ENCODE measurements at regions not wholly inside any gene's neighbourhood (a gene's known extent, or its start where the extent isn't known, plus 50 kb on each side); places are given as distances from the start of the nearest gene placed in this dataset.

DNA sequence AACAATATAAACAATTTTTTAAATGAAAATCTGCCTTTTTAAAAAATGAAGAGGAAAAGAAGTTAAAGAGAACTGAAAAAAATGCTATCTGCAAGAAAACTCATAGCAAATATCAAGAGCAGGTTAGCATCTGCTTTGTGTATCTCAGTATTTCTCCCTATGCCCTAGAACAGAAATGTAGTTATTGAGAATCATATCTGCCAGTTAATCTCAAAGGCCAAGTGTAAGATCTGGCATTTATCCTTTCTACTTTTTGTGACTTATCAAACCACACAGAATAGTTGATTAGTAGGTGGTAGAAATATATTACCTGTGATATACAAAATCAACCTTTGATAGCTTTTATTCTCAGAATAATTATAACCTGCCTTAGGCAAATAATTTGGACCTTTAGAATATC lies 1699.8 kb downstream of the EFNA5 start:
- TF ChIP-seq CTCF (IDR thresholded peaks at IDR 0.05; ENCODE audit: insufficient read depth, low read depth, low read length) (no peak), EZH2 (IDR thresholded peaks at IDR 0.05; ENCODE audit: insufficient read depth, low read length) (no peak)

All from astrocyte (in vitro differentiated cells and primary cell).